Neutrophil (primary cell): ENCODE measurements at regions not wholly inside any gene's neighbourhood (a gene's known extent, or its start where the extent isn't known, plus 50 kb on each side); places are given as distances from the start of the nearest gene placed in this dataset.

Experiments
- H3K27ac ChIP-seq: fragments of 200-600 bp; sonication (generic); 2 replicates; pipeline ENCODE4 v1.5.1; 2016; ENCODE audit warnings: mild to moderate bottlenecking, moderate library complexity
- H3K27me3 ChIP-seq: fragments of 200-600 bp; sonication (generic); 2 replicates; pipeline ENCODE4 v1.6.0; 2016; ENCODE audit warnings: mild to moderate bottlenecking
- H3K36me3 ChIP-seq: fragments of 200-600 bp; sonication (generic); 2 replicates; pipeline ENCODE4 v1.5.1; 2017
- H3K4me1 ChIP-seq, 2 experiments: fragments of 200-600 bp in 1 of 2; sonication (generic) in 1 of 2; 1 replicate in 1 of 2; 2 replicates in 1 of 2; pipeline versions ENCODE4 v1.5.1 to v1.6.1; 2013 to 2016; ENCODE audit warnings: low read depth in 1 of 2, low read length in 1 of 2, mild to moderate bottlenecking in 1 of 2, moderate library complexity in 1 of 2; ENCODE audit not compliant: control insufficient read depth in 1 of 2, insufficient read depth in 1 of 2
- H3K4me3 ChIP-seq, 2 experiments: fragments of 200-600 bp in 1 of 2; sonication (generic) in 1 of 2; 1 replicate in 1 of 2; 2 replicates in 1 of 2; pipeline ENCODE4 v1.5.1; 2013 to 2016; ENCODE audit warnings: low read depth in 1 of 2, low read length in 1 of 2, mild to moderate bottlenecking in 1 of 2, moderate library complexity in 1 of 2
- H3K9me3 ChIP-seq: fragments of 200-600 bp; sonication (generic); 2 replicates; pipeline ENCODE4 v1.5.1; 2016
- TF ChIP-seq, protein P1 (sequence below): fragments of 200-600 bp; sonication (generic); IDR thresholded peaks from 2 replicates; pipeline ENCODE4 v1.5.1; 2016; ENCODE audit warnings: antibody characterized with exemption

DNA sequence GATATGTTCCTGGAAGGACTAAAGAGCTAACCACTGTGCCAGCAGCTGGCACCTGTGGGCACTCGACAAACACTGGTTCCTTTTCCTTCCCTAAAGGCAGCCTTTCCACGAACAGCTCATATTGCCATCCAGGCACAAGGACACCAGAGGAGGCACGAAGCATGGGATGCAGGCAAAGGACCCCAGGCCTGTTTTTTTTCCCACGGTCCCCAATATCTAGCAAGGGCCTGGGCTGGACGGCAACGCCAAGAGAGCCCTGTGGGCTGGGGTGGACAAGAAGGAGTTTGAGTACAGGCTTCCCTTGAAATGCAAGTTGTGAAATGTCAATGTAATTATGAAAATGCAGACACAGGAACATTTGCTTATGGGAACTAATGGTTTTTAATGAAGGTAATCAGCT lies 135.9 kb downstream of the CYP26B1 start:
- H3K4me1 ChIP-seq: no peaks in the 10 kb centered on the region
- TF ChIP-seq, protein P1, sequence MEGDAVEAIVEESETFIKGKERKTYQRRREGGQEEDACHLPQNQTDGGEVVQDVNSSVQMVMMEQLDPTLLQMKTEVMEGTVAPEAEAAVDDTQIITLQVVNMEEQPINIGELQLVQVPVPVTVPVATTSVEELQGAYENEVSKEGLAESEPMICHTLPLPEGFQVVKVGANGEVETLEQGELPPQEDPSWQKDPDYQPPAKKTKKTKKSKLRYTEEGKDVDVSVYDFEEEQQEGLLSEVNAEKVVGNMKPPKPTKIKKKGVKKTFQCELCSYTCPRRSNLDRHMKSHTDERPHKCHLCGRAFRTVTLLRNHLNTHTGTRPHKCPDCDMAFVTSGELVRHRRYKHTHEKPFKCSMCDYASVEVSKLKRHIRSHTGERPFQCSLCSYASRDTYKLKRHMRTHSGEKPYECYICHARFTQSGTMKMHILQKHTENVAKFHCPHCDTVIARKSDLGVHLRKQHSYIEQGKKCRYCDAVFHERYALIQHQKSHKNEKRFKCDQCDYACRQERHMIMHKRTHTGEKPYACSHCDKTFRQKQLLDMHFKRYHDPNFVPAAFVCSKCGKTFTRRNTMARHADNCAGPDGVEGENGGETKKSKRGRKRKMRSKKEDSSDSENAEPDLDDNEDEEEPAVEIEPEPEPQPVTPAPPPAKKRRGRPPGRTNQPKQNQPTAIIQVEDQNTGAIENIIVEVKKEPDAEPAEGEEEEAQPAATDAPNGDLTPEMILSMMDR: no peak
- H3K27ac ChIP-seq: no peak overlapping the region
- H3K36me3 ChIP-seq: no peaks in the 10 kb centered on the region
- no peak overlapping the region for H3K4me3 ChIP-seq
- no peaks in the 10 kb centered on the region for H3K27me3 ChIP-seq
- no peaks in the 10 kb centered on the region for H3K9me3 ChIP-seq

DNA sequence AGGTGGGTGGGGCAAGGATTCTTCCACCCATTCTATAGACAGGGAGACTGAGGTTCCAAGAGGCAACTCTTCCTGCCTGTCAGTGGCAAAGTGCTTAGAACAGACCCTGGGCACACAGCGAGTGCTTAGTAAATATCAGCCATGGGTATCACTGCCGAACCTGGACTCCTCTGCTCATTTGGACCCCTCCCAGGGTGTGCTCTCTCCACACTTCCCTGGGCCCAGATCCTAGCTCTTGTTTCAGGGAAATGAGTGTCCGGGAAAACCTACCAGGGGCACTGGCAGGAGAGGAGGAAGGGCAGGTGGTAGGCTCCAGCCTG lies 136.3 kb downstream of the CYP26B1 start:
- no peaks in the 10 kb centered on the region for H3K9me3 ChIP-seq
- no peak overlapping the region for H3K27ac ChIP-seq
- no peaks in the 10 kb centered on the region for H3K27me3 ChIP-seq
- H3K4me3 ChIP-seq: no peak overlapping the region
- TF ChIP-seq, protein P1: no peak
- no peaks in the 10 kb centered on the region for H3K4me1 ChIP-seq
- no peaks in the 10 kb centered on the region for H3K36me3 ChIP-seq

DNA sequence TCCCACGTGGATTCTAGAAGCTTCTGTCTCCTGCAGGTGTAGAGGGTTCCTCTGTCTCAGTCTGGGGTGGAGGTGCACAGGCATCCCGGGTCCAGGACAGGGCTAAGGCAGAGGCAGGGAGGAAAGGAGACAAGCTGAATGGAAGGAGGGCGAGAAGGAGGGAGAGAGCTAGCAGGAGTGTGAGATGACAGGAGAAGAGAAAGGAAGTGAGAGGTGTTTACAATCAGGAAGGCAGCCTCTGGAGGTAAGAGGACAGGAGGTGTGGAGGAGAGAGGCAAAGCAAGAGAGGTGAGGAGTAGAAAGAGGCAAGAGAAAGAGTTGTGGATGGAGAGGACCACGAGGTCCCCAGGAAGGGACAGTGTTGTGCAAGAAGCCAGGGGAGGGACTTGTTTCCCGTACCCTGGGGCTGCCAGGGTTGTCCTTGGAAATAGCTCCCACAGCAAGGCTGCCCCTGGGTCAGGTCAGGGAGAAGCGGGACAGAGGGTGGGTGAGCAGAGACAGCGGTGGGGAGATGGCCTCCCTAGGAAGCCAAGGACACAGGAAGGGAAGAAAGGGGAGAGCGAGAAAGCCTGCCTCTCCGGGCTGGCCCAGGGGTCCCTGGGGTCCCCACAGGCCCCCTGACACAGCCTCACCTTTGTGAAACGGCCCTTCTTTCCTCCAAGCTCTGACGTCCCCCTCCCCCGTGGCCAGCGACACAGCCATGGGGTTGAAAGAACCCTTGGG lies 136.9 kb downstream of the CYP26B1 start:
- Histone ChIP-seq H3K36me3 (no peaks in the 10 kb centered on the region), H3K9me3 (no peaks in the 10 kb centered on the region), H3K27me3 (no peaks in the 10 kb centered on the region), H3K4me1 (no peaks in the 10 kb centered on the region), H3K27ac (no peak overlapping the region), H3K4me3 (no peak overlapping the region)
- TF ChIP-seq, protein P1: no peak

DNA sequence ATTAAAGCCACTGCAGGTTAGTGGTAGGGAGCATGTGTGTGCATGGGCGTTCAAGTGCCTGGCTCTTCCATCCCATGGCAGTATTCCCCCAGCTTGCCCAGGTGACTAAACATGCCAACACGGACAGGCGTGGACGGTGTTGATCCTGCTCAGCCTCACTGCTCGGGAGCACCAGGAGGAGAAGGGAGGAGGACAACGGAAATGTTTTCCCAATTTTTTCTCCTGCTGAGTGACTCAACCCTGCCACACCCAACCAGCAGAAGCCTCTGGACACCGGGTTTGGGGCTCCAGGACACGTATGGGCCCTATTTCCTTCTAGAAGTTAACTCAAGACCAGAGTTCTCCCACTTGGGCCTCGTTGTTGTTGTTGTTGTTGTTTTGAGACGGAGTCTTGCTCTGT lies 139.1 kb downstream of the CYP26B1 start:
- Histone ChIP-seq H3K4me1 (no peaks in the 10 kb centered on the region), H3K9me3 (no peaks in the 10 kb centered on the region), H3K27me3 (no peaks in the 10 kb centered on the region), H3K27ac (no peak overlapping the region), H3K4me3 (no peak overlapping the region), H3K36me3 (no peaks in the 10 kb centered on the region)
- TF ChIP-seq, protein P1: no peak

DNA sequence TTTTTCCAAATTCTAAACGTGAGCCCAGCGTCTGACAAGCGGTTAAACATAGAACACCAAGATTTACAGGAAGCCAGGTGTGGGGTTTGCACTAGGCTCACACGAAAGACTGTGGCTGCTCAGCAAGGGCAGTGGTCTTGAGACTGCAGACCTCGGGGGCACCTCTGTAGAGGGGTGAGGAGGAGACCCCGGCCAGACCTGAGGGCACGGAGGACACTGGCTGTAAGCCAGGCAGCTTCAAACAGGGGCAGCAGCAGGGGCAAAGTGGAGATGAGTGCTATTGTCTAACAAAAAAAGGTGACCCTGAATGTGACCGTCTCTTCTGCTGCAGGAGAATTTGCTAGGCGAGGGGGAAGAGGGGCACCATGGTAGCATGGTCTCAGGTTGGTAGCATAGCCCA lies 140.3 kb downstream of the CYP26B1 start:
- TF ChIP-seq, protein P1: no peak
- no peak overlapping the region for H3K4me3 ChIP-seq
- H3K36me3 ChIP-seq: no peaks in the 10 kb centered on the region
- no peaks in the 10 kb centered on the region for H3K4me1 ChIP-seq
- no peak overlapping the region for H3K27ac ChIP-seq
- no peaks in the 10 kb centered on the region for H3K9me3 ChIP-seq
- no peaks in the 10 kb centered on the region for H3K27me3 ChIP-seq
